ENCODE measurements at regions not wholly inside any gene's neighbourhood (a gene's known extent, or its start where the extent isn't known, plus 50 kb on each side); places are given as distances from the start of the nearest gene placed in this dataset.

GRCh38 chr11:115670538-115671205, 166.5 kb upstream of the CADM1 start:
- 87% methylated on average over 10 of the region's 10 CpGs for WGBS
- no peak overlapping the region for H3K27ac ChIP-seq (ENCODE audit: low read depth in 1 of 2, low read length in 2 of 2)
- DNase-seq (ENCODE audit: low spot score) = no peak
- no peaks in the 10 kb centered on the region for H3K36me3 ChIP-seq (ENCODE audit: control insufficient read depth in 4 of 4, insufficient read depth in 3 of 4, low read depth in 1 of 4, low read length in 3 of 4)
- TF ChIP-seq CTCF (IDR thresholded peaks at IDR 0.05; ENCODE audit: low read depth, low read length, missing input control) = no peak
- no peak for TF ChIP-seq RAD21 (IDR thresholded peaks at IDR 0.05)
- no peak for TF ChIP-seq SP1 (IDR thresholded peaks at IDR 0.05)
- TF ChIP-seq YY1 (IDR thresholded peaks at IDR 0.05) = no peak
- no peak for TF ChIP-seq HNF4G (IDR thresholded peaks at IDR 0.05)
- TF ChIP-seq TAF1 (conservative IDR thresholded peaks at IDR 0.05) = no peak
- no peak for TF ChIP-seq HNF4A (conservative IDR thresholded peaks at IDR 0.05)
- TF ChIP-seq ATF3 (IDR thresholded peaks at IDR 0.05) = no peak
- no peak for TF ChIP-seq REST (IDR thresholded peaks at IDR 0.05)
- no peak for TF ChIP-seq FOXA1 (IDR thresholded peaks at IDR 0.05)
- no peak for TF ChIP-seq GABPA (IDR thresholded peaks at IDR 0.05 in 1 of 2, conservative IDR thresholded peaks at IDR 0.05 in 1 of 2)
- TF ChIP-seq JUND (IDR thresholded peaks at IDR 0.05) = no peak
- TF ChIP-seq NR2F2 (IDR thresholded peaks at IDR 0.05) = no peak
- TF ChIP-seq FOXA2 (IDR thresholded peaks at IDR 0.05) = no peak
- TF ChIP-seq MAX (IDR thresholded peaks at IDR 0.05) = no peak
- no peak for TF ChIP-seq EGR1 (IDR thresholded peaks at IDR 0.05; ENCODE audit: low read depth in 2 of 2)
- H3K4me3 ChIP-seq (ENCODE audit: low read depth in 1 of 3, low read length in 3 of 3) = no peak overlapping the region
- H3K9me3 ChIP-seq (ENCODE audit: control insufficient read depth in 4 of 4, low read length in 3 of 4) = no peaks in the 10 kb centered on the region
- no peaks in the 10 kb centered on the region for H3K27me3 ChIP-seq (ENCODE audit: control insufficient read depth in 4 of 4, insufficient read depth in 4 of 4, low read length in 3 of 4)
- H3K4me1 ChIP-seq (ENCODE audit: control insufficient read depth in 4 of 4, insufficient read depth in 4 of 4, low read length in 3 of 4) = peaks cover 0 to 2% (median under 1%) of the 10 kb centered on the region in 4 donors
- H3K9ac ChIP-seq (ENCODE audit: low read depth in 1 of 2, low read length in 2 of 2) = no peak overlapping the region

GRCh38 chr11:115665958-115666357, 161.7 kb upstream of the CADM1 start:
- DNase-seq (ENCODE audit: low spot score) = no peak
- WGBS = 96% methylated on average over 1 of the region's 1 CpG
- no peak for TF ChIP-seq YY1 (IDR thresholded peaks at IDR 0.05)
- no peak for TF ChIP-seq FOXA2 (IDR thresholded peaks at IDR 0.05)
- no peak overlapping the region for H3K4me3 ChIP-seq (ENCODE audit: low read depth in 1 of 3, low read length in 3 of 3)
- H3K9ac ChIP-seq (ENCODE audit: low read depth in 1 of 2, low read length in 2 of 2) = no peak overlapping the region
- no peak overlapping the region for H3K27ac ChIP-seq (ENCODE audit: low read depth in 1 of 2, low read length in 2 of 2)
- no peaks in the 10 kb centered on the region for H3K27me3 ChIP-seq (ENCODE audit: control insufficient read depth in 4 of 4, insufficient read depth in 4 of 4, low read length in 3 of 4)
- H3K9me3 ChIP-seq (ENCODE audit: control insufficient read depth in 4 of 4, low read length in 3 of 4) = no peaks in the 10 kb centered on the region
- H3K4me1 ChIP-seq (ENCODE audit: control insufficient read depth in 4 of 4, insufficient read depth in 4 of 4, low read length in 3 of 4) = no peaks in the 10 kb centered on the region
- H3K36me3 ChIP-seq (ENCODE audit: control insufficient read depth in 4 of 4, insufficient read depth in 3 of 4, low read depth in 1 of 4, low read length in 3 of 4) = no peaks in the 10 kb centered on the region
